ENCODE measurements at regions not wholly inside any gene's neighbourhood (a gene's known extent, or its start where the extent isn't known, plus 50 kb on each side); places are given as distances from the start of the nearest gene placed in this dataset.
"Not testable (repeated sequence)": the region's sequence is repeated elsewhere in the genome, so short reads cannot be mapped to it uniquely, and the experiment has no call there.

DNA sequence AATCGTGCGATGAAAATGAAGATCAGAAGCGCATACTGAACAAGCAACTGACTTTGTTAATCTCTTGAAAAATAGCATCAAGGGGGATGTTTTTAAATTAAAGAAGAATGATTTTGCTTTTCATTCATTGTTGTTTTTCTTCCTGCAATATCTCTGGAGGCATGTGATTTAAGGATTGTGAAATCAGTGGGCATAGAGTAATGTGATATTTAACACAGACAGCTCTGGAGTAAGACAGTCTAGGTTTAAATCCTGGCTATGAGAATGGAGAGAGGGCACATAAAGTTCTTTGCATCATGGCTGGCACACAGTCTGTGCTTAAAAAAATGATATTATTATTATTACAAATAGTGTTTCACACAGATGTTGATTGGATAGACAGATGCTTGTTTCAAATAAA is 243.1 kb upstream of the NBEA start:
- no peak for DNase-seq (ENCODE audit: low read depth)

DNA sequence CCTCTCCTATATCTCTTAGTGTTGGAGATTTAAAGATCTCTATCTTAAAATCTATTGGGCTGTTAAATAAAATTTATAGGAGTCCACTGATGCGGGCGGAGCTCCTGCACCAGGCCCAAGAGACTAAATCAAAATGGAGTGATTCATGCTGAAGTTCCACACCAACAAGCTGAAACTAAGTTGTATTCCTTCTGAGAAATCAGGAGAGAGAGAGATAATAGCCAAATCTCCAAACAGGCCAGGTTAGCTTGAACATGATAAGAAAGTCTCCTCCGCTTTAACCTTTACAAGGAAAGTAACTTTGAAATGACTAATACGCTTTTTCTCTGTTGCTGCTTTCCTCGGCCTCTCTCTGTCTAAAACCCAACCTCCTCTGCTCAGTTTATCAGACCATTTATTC is 241.9 kb upstream of the NBEA start:
- no peak for DNase-seq (ENCODE audit: low read depth)

DNA sequence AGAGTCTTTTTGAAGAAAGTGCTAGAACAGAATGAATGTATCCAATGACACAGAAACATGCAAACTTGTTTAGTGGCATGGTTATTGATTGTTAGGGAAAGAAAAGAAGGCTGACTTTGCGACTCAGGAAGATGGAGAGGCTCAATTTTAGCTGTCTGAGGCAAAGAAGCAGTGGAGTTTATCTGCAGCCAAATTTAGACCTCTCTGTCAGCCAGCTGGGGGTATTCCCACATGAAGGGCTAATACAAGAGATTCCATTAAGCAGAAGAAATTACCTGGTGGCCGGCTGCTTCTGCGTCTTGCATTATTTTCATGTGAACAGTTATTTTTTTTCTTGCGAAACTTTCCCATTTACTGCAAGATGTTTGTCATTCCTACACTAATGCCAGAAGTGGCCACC is 240.2 kb upstream of the NBEA start:
- DNase-seq (ENCODE audit: low read depth) = no peak

DNA sequence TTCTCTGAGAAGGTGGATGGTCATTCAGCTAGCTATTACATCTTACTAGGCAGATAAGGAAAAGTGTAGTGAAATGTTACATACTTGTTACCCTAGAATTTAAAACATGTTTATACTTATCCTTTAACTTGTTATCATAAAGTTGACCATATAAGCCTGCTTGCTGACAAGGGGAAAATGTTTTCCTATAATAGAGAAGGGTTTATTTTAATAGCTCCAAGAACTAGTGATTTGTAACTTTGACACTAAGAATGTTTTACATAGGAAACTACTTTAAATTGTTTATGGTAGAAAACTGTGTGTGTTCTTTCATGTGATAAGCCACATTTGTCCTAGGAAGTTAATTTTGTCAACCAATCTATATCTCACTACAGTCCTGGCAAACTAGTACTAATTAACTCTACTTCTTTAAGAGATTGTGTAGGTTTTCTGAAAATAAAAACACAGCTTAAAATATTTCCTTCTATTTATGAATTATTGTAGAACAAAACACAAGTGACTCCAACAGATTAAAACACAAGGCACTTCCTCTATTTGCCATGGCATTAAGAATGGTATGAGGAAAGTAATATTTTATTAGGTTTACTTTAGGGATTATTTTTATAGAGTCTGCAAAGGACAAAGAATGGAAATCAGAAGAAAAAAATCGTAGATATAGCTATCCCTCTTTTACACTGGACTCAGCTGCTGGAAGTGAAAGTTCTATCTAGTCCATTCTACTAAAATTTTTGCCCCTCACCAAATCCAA is 233.3 kb upstream of the NBEA start:
- DNase-seq (ENCODE audit: low read depth) = no peak

DNA sequence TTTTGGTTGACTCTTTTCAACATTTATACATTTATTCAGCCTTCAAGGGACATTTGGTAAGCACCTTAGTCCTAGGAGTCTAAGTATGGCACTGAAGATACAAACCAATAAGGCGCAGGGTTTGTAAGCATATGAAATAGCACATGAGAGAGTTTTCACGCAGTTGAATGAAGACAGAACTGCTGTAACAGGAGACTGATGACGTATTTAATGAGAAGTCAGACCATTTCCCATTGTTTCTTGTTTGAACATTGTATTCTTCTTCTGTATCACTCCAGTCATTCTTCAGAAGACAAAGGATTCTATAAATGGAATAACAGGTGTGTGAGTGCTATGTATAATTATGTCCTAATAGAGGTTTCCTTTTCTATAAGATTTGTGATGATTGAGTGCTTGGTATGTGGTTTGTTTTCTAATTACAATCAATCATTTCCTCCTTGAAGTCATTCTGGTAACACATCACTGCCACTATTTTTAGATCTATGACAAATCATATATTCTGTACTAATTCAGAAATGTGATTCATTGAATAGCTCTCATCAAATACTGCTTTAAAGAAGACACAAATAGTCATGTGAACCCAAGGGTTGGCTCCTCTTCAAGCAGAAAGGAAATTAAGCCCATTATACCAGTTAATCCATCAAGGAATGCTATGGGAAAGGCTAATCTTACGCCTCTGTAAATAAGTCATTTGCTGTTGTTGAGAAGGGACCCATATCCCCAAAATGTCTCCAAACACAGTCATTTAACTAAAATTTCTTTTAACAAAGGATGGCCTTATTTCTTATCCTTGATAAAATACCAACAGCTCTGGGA is 222.8 kb upstream of the NBEA start:
- no peak for DNase-seq (ENCODE audit: low read depth)

DNA sequence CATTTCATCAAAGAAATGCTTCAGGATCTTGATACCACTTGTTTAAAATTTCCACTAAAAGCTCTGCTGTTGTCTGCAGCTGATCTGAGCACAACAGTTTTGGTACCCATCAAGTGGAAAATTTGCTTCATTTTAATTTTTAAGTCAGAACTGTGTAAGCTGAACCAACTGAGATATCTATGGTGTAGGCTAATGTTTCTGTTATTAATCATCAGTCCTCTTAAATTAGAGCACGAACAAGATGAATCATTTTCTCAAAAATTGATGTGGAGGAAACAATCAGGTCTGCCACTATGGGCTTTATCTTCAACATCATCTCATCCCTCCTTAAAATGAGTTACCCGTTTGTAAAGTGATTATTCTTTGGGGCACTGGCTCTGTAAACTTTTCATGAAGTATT is 221.5 kb upstream of the NBEA start:
- DNase-seq (ENCODE audit: low read depth) = no peak

DNA sequence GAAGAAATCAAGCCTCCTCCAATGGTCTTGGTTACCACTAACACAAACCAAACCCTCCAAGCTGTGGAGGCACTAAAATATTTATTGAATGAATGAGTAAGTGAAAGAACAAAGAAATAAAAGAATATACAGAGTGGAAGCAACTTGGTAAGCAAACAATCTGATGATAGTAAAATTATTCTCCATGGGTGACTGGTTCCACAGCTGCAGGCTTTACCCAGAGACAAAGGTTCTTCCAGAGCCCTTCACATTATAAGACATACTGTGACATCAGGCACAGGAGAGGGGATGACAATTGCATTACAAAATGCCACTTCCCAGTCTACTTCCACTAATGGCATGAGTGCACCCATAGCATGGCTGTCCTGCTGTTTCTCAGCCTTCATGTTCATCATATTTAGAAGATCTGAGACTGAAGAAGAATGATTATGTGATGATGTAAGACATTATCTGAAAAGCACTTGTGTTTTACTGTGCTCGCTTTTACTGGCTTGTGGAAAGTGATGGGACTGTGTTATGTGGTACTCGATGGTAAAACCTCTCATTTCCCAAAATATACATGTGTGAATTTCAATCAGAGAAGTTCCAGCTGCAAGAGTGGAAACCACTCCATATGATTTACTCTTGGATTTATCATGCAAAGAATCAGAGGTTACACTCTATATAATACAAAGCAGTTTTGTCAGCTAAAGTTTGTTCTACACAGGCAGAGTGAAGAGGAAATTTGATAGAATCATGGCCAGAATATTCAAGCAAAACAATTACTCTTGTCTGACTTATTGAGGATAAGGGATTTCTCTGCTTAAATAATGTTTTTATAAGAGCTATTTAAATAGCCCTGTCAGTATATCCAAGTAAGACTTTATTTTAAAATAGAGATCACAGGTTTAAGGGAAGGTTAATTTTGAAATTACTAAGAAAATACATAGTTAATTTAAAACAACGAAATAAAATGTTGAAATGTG is 220.2 kb upstream of the NBEA start:
- DNase-seq (ENCODE audit: low read depth) = no peak

DNA sequence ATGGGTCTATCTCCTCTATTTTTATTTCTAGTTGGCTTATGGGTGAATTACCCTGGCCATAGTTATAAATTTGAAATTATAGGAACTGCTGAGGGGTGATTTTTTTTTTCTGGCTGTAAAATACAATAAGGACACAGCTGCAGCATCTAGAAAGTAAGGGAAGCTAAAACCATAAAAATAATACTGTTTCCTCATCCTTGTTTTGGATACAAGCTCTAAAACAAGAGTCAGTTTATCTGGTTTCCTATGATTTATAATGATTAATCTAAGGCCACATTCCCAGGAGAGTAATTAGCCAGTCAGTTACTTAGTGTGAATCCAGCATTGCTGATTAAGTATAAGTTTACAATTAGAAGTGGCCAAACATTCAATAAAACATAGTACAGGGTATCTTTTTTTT is 219.1 kb upstream of the NBEA start:
- no peak for DNase-seq (ENCODE audit: low read depth)

DNA sequence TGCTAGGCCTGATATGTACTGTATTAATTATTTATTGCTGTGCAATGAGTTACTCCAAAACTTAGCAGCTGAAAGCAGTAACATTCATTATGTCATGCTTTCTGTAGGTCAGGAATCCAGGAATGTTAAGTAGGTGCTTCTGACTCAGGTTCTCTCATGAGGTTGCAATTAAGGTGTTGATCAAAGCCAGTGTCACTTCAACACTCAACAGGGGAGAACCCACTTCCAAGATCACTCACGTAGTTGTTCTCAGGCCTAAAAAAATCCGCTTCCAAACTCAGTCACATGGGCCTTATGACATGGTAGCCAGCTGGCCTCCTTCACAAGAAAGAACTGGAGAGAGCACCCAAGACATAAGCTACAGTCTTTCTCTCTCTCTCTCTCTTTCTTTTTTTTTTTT is 211.1 kb upstream of the NBEA start:
- no peak for DNase-seq (ENCODE audit: low read depth)

DNA sequence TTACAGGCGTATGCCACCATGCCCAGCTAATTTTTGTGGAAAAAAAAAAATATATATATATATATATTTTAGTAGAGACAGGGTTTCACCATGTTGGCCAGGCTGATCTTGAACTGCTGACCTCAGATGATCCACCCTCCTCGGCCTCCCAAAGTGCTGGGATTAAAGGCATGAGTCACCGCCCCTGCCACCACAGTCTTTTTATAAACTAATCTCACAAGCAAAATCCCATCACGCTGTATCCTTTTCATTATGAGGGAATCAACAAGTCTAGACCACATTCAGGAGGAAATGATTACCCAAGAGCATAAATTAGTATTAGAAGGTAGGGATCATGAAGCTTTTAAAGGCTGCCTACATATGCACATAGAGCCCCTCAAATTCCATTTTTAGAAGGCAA is 210.6 kb upstream of the NBEA start:
- no peak for DNase-seq (ENCODE audit: low read depth)

DNA sequence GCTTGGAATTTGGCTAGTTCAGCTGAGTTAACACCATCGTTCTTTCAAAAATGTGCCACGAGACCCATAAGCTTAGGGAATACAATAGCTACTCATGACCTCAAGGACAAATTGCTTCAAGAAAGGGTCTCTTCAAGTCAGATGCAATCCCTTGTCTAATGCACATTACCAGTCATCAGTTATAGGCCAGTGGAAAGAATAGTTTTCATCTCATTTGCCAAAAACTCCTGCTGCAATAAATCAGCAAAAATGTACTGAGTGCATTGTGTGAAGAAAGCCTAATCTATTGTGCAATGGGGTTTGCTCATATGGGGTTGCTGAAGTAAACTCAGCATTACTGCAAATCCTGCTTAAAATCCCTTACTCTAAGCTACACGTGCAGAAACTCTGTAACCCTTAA is 208.3 kb upstream of the NBEA start:
- no peak for DNase-seq (ENCODE audit: low read depth)

DNA sequence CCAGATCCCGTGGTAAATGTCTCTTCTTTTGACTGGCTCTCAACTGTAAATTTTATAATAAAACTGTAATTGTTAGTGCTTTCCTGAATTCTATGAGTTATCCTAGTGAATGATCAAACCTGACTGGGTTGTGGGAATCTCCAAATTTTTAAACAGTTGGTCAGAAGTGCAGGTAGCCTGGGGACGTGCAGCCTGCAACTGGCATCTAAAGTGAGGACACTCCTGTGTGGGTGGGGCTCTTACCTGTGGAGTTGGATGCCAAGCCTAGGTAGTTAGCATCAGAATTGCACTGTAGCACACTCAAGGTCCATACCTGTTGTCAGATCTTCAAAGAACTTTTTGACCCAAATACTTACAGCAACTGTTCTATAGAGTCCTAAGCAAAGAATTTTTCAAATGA is 207.1 kb upstream of the NBEA start:
- no peak for DNase-seq (ENCODE audit: low read depth)

DNA sequence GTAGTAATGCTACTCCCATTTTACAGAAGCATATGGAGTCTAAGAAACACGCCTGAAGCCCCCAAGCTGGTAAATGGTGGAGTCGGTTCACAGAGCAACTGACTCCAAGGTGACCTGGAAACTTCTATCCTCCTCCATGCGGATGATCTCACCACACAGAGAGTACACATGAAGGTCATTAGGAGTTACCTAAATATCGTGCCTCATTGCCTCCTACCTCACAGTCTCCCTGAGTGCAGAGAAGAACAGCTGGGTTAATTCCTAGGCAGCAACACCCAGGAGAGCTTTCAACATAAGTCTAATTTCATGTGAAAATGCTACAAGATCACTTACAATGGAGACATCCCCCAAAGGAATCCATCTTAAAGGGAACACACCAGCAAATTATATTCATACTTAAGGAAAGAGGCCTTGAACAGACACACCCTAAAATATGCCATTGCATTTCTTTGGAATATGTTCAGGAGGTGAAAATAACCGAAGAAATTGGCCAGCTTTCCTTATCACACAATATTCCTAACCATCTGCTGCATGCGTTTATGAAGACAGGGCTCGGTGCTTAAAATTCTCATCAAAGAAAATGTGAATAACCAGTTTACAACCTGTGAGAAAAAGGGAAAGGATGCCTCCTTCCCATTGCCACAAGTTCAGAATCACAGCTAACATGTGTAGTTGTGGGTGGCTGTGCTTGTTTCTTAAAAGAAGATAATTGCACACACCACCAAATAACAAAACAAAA is 203.6 kb upstream of the NBEA start:
- DNase-seq (ENCODE audit: low read depth) = no peak

DNA sequence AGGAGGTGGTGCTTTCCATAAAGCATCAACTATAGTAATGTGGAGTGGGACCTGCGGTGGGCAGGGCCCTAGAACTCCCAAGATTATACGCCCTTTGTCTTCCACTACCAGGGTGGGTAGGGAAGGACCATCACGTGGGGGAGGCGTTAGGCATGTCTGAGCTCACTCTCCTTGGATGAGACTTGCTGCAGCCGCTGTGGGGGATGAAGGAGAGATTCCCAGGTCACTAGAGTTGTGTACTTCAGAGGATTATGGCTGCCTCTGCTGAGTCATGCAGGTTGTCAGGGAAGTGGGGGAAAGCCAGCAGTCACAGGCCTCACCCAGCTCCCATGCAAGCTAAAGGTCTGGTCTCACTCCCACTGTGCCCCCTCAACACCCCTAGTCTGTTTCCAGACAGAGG is 195.0 kb upstream of the NBEA start:
- DNase-seq (ENCODE audit: low read depth) = not testable (repeated sequence)

DNA sequence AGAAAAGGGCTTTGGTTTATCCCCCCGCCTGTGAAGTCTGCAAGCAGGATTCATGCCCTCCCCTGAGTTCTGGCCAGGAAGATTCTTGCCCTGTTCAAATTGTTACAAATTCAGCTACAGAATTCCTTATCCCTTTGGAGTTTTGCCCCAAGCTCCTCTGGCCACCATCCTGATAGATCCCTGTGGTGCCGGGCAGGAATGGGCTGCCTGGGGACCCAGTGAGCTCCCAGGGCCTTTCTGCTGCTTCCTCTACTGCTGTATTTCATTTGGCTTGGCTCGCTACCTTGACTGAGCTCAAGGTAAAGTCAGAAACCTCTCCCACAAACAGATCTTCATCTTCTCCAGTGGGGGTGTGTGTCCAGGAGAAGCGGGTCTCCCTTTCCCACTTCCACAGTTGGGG is 194.6 kb upstream of the NBEA start:
- no peak for DNase-seq (ENCODE audit: low read depth)

DNA sequence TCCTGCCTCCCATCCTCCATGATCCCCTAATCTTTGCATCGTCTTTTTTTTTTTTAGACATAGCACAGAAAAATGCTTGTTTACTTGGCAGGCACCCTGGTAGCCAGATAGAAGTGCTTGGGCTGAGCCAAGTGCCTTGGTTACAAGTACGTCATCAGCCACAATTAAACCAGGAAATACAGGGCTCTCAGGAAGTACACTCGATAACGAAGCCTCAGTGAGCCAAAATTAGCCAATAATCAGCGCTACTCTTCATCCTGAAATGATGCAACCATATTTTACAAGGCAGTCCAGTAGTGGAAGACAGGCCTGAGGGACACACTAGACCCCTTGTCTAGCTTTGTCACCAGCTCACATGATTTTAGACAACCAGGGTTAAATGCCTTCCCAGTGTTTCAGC is 194.0 kb upstream of the NBEA start:
- no peak for DNase-seq (ENCODE audit: low read depth)

DNA sequence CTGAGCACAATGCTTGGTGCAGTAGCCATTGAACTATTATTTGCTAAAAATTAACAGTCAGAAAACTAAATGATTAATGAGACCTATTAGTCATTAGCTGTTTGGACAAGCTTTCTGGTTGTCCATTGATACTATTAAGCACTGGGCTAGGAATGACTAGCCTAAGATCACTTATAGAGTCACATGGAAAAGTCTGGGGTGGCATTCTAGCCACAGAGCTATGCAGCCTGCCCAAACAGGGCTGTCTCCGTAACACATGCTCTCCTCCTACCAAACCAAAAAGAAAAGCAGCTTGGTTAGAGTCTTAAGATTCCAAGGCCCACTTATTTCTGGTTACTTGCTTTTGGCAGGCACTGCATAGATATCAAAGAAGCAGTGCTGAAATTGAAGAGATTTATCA is 193.5 kb upstream of the NBEA start:
- no peak for DNase-seq (ENCODE audit: low read depth)

DNA sequence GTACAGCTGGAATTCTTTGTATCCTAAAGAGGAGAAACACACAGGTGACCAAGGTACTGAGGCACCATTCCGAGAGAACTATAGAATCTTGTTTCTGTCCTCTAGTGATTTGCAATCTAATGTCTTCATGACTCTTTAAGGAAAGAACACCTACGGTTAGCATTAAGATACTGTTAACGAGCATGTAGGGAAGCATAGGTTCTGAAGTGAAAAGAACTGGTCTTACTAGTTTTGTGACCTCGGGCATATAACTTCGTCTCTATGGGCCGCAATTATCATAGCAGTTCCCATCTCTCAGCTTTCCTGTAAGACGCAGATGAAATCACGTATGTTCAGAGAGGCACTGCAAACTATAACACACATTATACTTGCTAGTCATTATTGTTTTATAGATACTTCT is 193.0 kb upstream of the NBEA start:
- DNase-seq (ENCODE audit: low read depth) = no peak

DNA sequence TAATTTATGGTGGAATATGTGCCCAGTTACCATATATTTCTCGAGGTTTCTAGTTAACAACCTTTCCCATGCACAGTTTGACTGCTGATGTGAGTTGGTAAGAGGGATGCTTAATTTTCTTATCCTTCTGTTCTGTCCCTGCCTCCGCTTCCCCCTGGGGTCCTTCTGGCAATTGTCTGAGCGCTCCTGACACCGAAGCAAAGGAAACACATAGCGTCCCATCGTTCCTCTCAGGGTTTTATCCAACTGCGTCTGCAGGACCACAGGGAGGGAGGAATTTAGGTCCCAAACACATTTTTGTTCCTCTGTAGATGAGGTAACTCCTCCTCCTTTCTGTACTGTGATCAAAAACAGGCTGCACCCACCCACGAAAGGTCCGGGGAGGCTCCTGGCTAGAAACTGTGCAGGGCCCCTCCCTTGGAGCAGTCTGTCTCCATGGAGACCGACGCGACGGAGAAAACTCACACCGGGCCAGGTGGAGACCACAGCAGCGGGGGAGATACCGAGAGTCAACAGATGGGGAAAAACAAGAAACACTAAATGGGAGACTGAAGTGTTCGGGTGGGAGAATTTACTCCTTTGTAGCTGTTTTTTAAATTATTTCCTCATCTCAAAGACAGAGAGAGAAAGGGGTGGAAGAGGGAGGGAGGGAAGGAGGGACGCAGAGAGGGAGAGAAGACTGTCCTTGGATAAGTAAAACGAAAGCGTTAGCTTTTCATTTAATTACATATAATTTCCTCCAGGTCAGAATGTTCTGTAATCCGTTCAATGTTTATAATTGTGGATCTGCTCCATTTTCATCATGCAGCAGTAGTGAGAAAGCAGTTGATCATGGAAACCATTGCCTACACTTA is 191.8 kb upstream of the NBEA start:
- no peak for DNase-seq (ENCODE audit: low read depth)

DNA sequence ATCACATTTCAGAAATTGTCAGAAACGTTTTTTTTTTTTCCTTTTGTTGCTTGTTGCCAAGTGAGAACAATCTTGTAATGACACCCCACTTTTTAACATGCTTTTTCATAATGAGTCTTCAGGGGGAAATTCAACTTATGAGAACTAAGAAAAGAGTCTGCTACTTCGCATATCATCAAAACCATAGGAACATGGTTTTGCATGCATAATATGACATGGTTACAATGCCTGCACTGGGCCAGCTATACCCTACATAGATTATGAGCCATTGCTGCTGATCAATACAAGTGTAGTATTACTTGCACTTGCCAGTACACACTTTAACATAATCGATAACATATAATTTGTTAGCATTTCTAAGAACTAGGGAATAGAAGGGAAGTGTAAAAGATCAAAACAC is 191.0 kb upstream of the NBEA start:
- no peak for DNase-seq (ENCODE audit: low read depth)

DNA sequence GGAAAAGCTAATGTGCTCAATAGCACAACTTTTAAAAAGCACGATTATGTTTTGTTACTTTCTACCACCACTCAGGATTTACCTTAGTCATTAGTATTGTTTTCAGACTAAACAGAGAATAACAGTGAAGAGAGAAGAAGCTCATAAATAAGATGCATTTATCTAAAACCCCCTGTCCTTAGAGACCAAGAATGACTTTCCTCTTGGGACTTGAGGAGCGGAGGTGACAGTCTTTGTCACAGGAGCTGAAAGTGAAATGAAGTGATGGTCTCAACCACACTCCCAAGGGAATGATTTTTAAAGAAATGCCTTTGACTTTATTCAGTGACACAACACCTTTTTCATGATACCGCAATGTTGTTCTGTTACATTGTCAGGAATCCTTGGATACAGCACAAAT is 190.6 kb upstream of the NBEA start:
- DNase-seq (ENCODE audit: low read depth) = no peak
